ENCODE measurements at regions not wholly inside any gene's neighbourhood (a gene's known extent, or its start where the extent isn't known, plus 50 kb on each side); places are given as distances from the start of the nearest gene placed in this dataset.

DNA sequence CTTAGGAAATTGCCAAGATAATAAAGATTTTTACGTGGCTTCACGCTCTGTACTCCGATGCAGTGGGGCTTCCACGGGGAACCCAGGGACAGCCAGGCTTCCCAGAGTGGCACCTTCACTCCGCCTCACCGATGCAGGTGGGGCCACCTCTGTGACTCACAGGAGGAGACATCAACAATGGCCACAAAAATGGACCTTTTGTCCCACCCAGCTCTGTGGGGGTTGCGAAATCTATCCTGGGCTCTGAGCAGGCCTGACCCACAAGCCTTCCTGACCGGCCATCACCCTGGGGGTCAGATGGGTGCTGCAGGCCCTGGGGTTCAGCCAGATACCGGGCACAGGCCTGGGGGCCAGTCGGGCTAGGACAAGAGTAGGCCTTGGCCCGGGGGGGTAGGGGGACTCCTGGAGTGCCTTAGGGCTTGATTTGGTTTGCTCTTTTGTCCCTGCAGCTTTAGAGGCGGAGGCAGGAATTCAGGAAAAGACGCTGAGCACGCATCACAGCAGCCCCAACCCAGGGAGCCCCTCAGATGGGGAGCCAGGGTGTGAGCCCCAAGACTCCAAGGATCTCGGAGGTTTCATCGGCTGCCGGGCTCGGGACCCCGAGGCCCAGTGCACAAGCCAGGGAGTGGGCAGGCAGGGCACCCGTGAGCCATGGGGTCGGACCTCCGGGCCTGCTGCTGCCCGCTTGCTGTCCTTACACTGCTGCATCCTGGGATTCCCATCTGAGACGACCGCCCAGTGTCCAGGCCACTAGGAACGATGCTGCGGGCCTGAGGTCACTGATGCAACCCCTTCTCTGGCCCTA, 136.5 kb upstream of the NKX1-1 start:
- TF ChIP-seq, protein P1, sequence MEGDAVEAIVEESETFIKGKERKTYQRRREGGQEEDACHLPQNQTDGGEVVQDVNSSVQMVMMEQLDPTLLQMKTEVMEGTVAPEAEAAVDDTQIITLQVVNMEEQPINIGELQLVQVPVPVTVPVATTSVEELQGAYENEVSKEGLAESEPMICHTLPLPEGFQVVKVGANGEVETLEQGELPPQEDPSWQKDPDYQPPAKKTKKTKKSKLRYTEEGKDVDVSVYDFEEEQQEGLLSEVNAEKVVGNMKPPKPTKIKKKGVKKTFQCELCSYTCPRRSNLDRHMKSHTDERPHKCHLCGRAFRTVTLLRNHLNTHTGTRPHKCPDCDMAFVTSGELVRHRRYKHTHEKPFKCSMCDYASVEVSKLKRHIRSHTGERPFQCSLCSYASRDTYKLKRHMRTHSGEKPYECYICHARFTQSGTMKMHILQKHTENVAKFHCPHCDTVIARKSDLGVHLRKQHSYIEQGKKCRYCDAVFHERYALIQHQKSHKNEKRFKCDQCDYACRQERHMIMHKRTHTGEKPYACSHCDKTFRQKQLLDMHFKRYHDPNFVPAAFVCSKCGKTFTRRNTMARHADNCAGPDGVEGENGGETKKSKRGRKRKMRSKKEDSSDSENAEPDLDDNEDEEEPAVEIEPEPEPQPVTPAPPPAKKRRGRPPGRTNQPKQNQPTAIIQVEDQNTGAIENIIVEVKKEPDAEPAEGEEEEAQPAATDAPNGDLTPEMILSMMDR (IDR thresholded peaks at IDR 0.05; ENCODE audit: low read length), result no peak
- TF ChIP-seq EZH2 (IDR thresholded peaks at IDR 0.05; ENCODE audit: borderline replicate concordance, low read length), result no peak
